ENCODE measurements at regions not wholly inside any gene's neighbourhood (a gene's known extent, or its start where the extent isn't known, plus 50 kb on each side); places are given as distances from the start of the nearest gene placed in this dataset.

GRCh38 chr6:165988302-165988756 lies 179.3 kb downstream of the TBXT start:
- TF ChIP-seq CTCF (IDR thresholded peaks at IDR 0.05) (no peak), POLR2A (IDR thresholded peaks at IDR 0.05) (no peak), EP300 (IDR thresholded peaks at IDR 0.05) (no peak), POLR2AphosphoS5 (IDR thresholded peaks at IDR 0.05) (no peak)
